PC-9 (cell line): ENCODE measurements at regions not wholly inside any gene's neighbourhood (a gene's known extent, or its start where the extent isn't known, plus 50 kb on each side); places are given as distances from the start of the nearest gene placed in this dataset.

Source experiments
- CTCF ChIP-seq: fragments of 200-600 bp; sonication (generic); conservative IDR thresholded peaks from 2 replicates; pipeline ENCODE4 v1.6.1; 2017; ENCODE audit warnings: mixed run types, antibody characterized with exemption, mild to moderate bottlenecking, moderate library complexity
- EZH2 ChIP-seq: fragments of 200-600 bp; sonication (generic); IDR thresholded peaks from 2 replicates; pipeline ENCODE4 v1.8.0; 2017; ENCODE audit warnings: antibody characterized with exemption, low read depth

- TF ChIP-seq CTCF (no peak), EZH2 (no peak)
These were observed 112.2 kb upstream of the DIO3 start for GRCh38 chr14:101449114-101449513.
